ENCODE measurements at regions not wholly inside any gene's neighbourhood (a gene's known extent, or its start where the extent isn't known, plus 50 kb on each side); places are given as distances from the start of the nearest gene placed in this dataset.

DNA sequence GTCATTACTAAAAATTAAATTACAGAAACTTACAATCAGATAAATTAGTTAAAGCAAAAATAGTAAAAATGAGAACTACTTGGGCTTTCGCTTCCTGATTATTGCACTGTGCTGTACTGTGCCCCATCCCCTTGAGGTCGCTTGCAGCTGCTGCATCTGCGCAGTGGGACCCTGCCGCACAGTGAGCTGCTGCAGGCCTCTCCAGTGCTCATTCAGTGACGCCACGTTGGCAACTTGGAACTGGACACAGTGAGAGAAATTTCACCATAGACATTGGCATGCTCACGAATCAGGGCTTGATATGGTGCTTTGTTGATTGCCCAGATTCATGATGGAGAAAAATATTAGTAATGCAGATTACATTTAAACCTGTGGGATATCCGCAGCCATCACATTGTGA is 290.8 kb upstream of the MYT1L start:
- TF ChIP-seq, protein P1, sequence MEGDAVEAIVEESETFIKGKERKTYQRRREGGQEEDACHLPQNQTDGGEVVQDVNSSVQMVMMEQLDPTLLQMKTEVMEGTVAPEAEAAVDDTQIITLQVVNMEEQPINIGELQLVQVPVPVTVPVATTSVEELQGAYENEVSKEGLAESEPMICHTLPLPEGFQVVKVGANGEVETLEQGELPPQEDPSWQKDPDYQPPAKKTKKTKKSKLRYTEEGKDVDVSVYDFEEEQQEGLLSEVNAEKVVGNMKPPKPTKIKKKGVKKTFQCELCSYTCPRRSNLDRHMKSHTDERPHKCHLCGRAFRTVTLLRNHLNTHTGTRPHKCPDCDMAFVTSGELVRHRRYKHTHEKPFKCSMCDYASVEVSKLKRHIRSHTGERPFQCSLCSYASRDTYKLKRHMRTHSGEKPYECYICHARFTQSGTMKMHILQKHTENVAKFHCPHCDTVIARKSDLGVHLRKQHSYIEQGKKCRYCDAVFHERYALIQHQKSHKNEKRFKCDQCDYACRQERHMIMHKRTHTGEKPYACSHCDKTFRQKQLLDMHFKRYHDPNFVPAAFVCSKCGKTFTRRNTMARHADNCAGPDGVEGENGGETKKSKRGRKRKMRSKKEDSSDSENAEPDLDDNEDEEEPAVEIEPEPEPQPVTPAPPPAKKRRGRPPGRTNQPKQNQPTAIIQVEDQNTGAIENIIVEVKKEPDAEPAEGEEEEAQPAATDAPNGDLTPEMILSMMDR (IDR thresholded peaks at IDR 0.05) = no peak
- TF ChIP-seq EP300 (IDR thresholded peaks at IDR 0.05) (no peak), POLR2AphosphoS5 (IDR thresholded peaks at IDR 0.05) (no peak), POLR2A (IDR thresholded peaks at IDR 0.05) (no peak)

Measured in sigmoid colon (tissue), 4 donors.